Activated T-helper 17 cell treated with anti-CD3 and anti-CD28 coated beads, Interleukin-2, amount 50 U/mL, for 72 hours (primary cell): ENCODE measurements at regions not wholly inside any gene's neighbourhood (a gene's known extent, or its start where the extent isn't known, plus 50 kb on each side); places are given as distances from the start of the nearest gene placed in this dataset.

Source experiments
- ATAC-seq: fragments of 150-1000 bp; cut with Tn5 transposase; replicated peaks from 2 replicates; pipeline ENCODE4 v1.10.0; 2021; ENCODE audit warnings: mild to moderate bottlenecking, moderate library complexity
- H3K27ac Mint-ChIP-seq: one replicate; pipeline ENCODE4 v1.8.0; 2022; ENCODE audit warnings: mixed read lengths
- H3K27me3 Mint-ChIP-seq: one replicate; pipeline ENCODE4 v1.8.0; 2022; ENCODE audit warnings: mixed read lengths
- H3K36me3 Mint-ChIP-seq: one replicate; pipeline ENCODE4 v1.8.0; 2022; ENCODE audit warnings: low read depth, mild to moderate bottlenecking, mixed read lengths
- H3K4me1 Mint-ChIP-seq: one replicate; pipeline ENCODE4 v1.8.0; 2022; ENCODE audit warnings: mixed read lengths
- H3K4me3 Mint-ChIP-seq: one replicate; pipeline ENCODE4 v1.8.0; 2022; ENCODE audit warnings: mild to moderate bottlenecking, mixed read lengths
- H3K9me3 Mint-ChIP-seq: one replicate; pipeline ENCODE4 v1.8.0; 2022; ENCODE audit warnings: mixed read lengths

DNA sequence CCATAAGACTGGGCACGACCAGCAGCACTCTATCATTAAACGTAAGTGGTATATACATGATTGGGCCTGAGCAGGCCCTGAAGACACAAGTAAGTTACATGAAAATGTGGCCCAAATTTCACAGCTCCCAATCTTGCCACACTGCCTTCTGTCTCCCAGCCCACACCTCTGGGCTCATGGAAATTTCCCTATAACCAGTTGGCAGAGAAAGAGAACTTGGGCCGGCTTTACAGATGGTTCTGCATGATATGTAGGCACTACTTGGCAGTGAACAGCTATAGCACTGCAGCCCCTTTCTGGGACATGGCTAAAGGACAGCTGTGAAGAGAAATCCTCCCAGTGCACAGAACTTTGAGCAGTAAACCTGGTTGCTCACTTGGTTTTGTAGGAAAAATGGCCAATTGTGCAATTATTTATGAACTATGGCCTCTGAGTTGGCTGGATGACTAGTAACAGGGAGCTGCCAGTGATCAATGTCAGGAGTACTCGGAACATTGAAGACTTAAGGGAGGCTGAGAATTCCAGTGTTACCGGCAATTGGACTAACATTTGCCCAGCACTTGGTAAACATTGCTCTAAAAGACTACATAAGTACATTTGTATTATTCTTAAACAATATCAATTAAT, 1006.6 kb upstream of the LRRN3 start:
- Mint-ChIP-seq H3K9me3 (no peaks in the 10 kb centered on the region), H3K36me3 (no peaks in the 10 kb centered on the region), H3K4me1 (no peaks in the 10 kb centered on the region), H3K27ac (no peak overlapping the region), H3K4me3 (no peak overlapping the region), H3K27me3 (peaks cover 4% of the 10 kb centered on the region)
- ATAC-seq, result no peak

DNA sequence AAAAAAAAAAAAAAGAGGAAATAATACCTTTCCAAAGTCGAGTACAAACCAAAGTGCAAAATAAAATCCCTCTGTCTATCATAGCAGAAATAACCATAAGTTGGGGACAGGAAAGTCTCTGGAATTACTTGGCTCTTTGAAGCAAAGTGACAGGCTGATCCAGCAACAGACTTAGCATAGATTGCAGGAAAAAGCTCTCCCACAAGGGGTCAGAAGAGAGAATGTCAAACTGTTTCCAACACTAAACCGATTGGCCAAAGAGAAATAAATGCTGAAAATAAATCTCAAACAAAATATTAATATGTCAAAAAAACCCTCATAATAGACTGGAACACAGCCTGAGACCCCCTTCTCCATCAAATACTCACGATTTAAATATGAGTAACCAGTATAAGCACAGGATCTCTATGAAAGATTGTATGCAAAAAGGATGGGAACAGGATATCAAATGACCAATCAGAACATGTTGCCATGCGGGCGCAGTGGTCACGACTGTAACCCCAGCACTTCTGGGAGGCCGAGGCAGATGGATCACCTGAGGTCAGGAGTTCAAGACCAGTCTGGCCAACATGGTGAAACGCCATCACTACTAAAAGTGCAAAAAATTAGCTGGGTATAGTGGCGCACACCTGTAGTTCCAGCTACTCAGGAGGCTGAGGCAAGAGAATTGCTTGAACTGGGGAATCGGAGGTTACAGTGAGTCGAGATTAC, 1000.7 kb upstream of the LRRN3 start:
- H3K27me3 Mint-ChIP-seq, result peaks cover 4% of the 10 kb centered on the region
- no peaks in the 10 kb centered on the region for H3K36me3 Mint-ChIP-seq
- H3K9me3 Mint-ChIP-seq, result no peaks in the 10 kb centered on the region
- no peaks in the 10 kb centered on the region for H3K4me1 Mint-ChIP-seq
- no peak overlapping the region for H3K4me3 Mint-ChIP-seq
- ATAC-seq, result no peak
- no peak overlapping the region for H3K27ac Mint-ChIP-seq

DNA sequence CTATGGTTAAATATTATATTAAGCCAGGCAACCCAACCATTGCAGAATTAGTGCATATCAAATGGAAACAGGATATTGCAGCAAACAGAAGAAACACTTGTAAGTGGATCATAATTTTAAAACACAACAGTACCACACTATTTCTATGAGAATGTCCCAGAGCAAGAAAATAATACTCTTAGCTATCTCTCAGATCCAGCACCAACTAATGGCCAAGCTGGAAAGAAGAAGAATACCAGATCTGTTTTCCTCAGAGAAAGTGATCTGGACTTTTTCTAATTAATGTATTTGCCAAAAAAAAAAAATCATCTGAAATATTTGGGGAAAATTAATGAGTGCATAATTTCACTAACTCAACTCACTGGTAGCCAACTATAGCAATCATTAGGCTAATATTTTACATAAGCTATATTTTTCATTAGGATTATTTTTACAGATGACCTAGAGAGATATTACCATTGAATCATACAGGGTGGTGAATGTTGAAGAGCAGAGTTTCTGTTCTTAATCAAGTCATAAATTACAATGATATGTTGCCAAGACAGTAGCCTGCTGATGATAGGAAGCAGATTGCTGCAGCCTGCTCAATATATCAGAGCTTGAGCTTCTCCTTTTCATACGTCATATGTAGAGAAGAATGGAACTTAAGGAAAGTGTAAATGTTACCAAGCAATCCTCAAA, 995.4 kb upstream of the LRRN3 start:
- Mint-ChIP-seq H3K36me3 (no peaks in the 10 kb centered on the region), H3K4me3 (no peak overlapping the region), H3K9me3 (peaks cover 8% of the 10 kb centered on the region), H3K27ac (no peak overlapping the region), H3K27me3 (no peaks in the 10 kb centered on the region), H3K4me1 (no peaks in the 10 kb centered on the region)
- ATAC-seq, result no peak

- Mint-ChIP-seq H3K4me1 (no peaks in the 10 kb centered on the region), H3K4me3 (no peak overlapping the region), H3K27ac (no peak overlapping the region), H3K36me3 (no peaks in the 10 kb centered on the region), H3K9me3 (no peaks in the 10 kb centered on the region), H3K27me3 (no peaks in the 10 kb centered on the region)
- ATAC-seq, result no peak
Measured at GRCh38 chr7:110104243-110104642, 986.7 kb upstream of the LRRN3 start.

DNA sequence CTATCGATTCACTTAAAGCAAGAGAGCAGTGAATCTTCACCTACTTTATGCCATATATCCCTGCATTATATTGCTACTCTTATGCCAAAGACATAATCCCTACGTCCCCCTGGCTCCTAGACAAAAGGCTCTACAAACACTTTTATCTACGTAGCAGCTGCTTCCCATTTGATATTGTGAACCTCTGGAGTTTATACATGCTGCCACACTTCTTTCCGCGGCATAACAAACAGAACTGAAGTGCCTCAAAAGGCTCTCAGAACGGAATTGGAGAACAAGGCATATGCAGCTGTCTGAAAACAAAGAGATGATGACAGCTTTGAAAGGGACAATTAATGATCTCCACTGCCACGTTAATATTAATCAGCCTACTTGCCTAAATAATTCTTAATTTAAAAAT, 985.6 kb upstream of the LRRN3 start:
- no peaks in the 10 kb centered on the region for H3K36me3 Mint-ChIP-seq
- no peak overlapping the region for H3K27ac Mint-ChIP-seq
- no peak for ATAC-seq
- H3K4me1 Mint-ChIP-seq, result no peaks in the 10 kb centered on the region
- H3K9me3 Mint-ChIP-seq, result no peaks in the 10 kb centered on the region
- H3K27me3 Mint-ChIP-seq, result no peaks in the 10 kb centered on the region
- no peak overlapping the region for H3K4me3 Mint-ChIP-seq

- Mint-ChIP-seq H3K9me3 (no peaks in the 10 kb centered on the region), H3K27ac (no peak overlapping the region), H3K36me3 (no peaks in the 10 kb centered on the region), H3K4me3 (no peak overlapping the region), H3K4me1 (no peaks in the 10 kb centered on the region), H3K27me3 (no peaks in the 10 kb centered on the region)
- no peak for ATAC-seq
Measured at GRCh38 chr7:110105840-110106239, 985.1 kb upstream of the LRRN3 start.

- no peaks in the 10 kb centered on the region for H3K4me1 Mint-ChIP-seq
- H3K27ac Mint-ChIP-seq, result no peak overlapping the region
- ATAC-seq, result no peak
Measured at GRCh38 chr7:110119883-110120581, 970.9 kb upstream of the LRRN3 start.

DNA sequence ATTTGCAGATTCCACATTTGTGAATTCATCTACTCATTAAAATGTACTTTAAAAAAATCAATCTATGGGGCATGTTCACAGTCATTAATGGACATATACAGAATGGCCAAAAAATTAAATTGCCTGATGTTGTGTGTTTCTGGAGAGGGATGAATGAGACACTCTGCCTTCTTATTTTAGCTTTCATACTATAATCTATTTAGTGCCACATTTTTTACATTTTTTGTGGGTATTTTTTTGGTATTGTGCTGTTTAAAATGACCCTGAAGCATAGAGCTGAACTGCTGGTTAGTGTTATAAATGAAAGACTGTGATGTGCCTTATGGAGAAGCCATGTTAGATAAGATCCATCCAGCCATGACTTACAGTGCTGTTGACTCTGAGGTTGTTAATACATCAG, 961.8 kb upstream of the LRRN3 start:
- no peaks in the 10 kb centered on the region for H3K9me3 Mint-ChIP-seq
- H3K4me3 Mint-ChIP-seq, result no peak overlapping the region
- no peak for ATAC-seq
- no peak overlapping the region for H3K27ac Mint-ChIP-seq
- no peaks in the 10 kb centered on the region for H3K36me3 Mint-ChIP-seq
- H3K27me3 Mint-ChIP-seq, result no peaks in the 10 kb centered on the region
- no peaks in the 10 kb centered on the region for H3K4me1 Mint-ChIP-seq

More at GRCh38 chr7:110119883-110120581, 970.9 kb upstream of the LRRN3 start:
- Mint-ChIP-seq H3K36me3 (no peaks in the 10 kb centered on the region), H3K4me3 (no peak overlapping the region), H3K27me3 (peaks cover 2% of the 10 kb centered on the region), H3K9me3 (peaks cover 18% of the 10 kb centered on the region)

- H3K4me1 Mint-ChIP-seq, result no peaks in the 10 kb centered on the region
- no peaks in the 10 kb centered on the region for H3K36me3 Mint-ChIP-seq
- H3K4me3 Mint-ChIP-seq, result no peak overlapping the region
- no peak for ATAC-seq
- no peaks in the 10 kb centered on the region for H3K27me3 Mint-ChIP-seq
- no peak overlapping the region for H3K27ac Mint-ChIP-seq
- H3K9me3 Mint-ChIP-seq, result no peaks in the 10 kb centered on the region
Measured at GRCh38 chr7:110130669-110131068, 960.3 kb upstream of the LRRN3 start.

GRCh38 chr7:110131344-110131743, 959.6 kb upstream of the LRRN3 start:
- no peaks in the 10 kb centered on the region for H3K9me3 Mint-ChIP-seq
- H3K27me3 Mint-ChIP-seq, result no peaks in the 10 kb centered on the region
- no peak overlapping the region for H3K4me3 Mint-ChIP-seq
- no peak overlapping the region for H3K27ac Mint-ChIP-seq
- no peaks in the 10 kb centered on the region for H3K4me1 Mint-ChIP-seq
- no peaks in the 10 kb centered on the region for H3K36me3 Mint-ChIP-seq
- no peak for ATAC-seq

- H3K27me3 Mint-ChIP-seq, result no peaks in the 10 kb centered on the region
- no peaks in the 10 kb centered on the region for H3K9me3 Mint-ChIP-seq
- no peak overlapping the region for H3K4me3 Mint-ChIP-seq
- ATAC-seq, result no peak
- H3K27ac Mint-ChIP-seq, result no peak overlapping the region
- H3K4me1 Mint-ChIP-seq, result no peaks in the 10 kb centered on the region
- H3K36me3 Mint-ChIP-seq, result no peaks in the 10 kb centered on the region
Measured at GRCh38 chr7:110139056-110139455, 951.9 kb upstream of the LRRN3 start.

GRCh38 chr7:110142939-110143526, 947.9 kb upstream of the LRRN3 start:
- no peak overlapping the region for H3K4me3 Mint-ChIP-seq
- H3K27me3 Mint-ChIP-seq, result no peaks in the 10 kb centered on the region
- H3K36me3 Mint-ChIP-seq, result no peaks in the 10 kb centered on the region
- H3K4me1 Mint-ChIP-seq, result no peaks in the 10 kb centered on the region
- no peak for ATAC-seq
- no peaks in the 10 kb centered on the region for H3K9me3 Mint-ChIP-seq
- no peak overlapping the region for H3K27ac Mint-ChIP-seq

DNA sequence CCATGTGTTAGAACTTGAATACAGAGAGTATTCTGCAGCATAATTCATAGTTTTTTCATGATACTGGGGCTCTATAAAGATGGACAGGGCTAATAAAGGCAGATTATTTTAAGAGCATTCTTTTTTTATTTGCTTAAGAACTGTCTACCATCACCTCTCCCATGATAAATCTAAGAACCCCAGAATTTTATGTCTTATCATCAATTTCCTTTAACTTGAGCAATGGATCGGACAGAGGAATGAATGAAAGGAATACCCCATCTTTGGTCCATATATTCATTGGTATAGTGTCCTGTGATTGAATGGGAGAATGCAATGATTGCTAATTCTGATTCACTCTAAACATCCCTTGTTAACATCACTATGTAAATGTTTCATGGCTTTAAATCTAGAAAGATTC, 946.3 kb upstream of the LRRN3 start:
- no peak for ATAC-seq
- Mint-ChIP-seq H3K27me3 (no peaks in the 10 kb centered on the region), H3K36me3 (no peaks in the 10 kb centered on the region)

DNA sequence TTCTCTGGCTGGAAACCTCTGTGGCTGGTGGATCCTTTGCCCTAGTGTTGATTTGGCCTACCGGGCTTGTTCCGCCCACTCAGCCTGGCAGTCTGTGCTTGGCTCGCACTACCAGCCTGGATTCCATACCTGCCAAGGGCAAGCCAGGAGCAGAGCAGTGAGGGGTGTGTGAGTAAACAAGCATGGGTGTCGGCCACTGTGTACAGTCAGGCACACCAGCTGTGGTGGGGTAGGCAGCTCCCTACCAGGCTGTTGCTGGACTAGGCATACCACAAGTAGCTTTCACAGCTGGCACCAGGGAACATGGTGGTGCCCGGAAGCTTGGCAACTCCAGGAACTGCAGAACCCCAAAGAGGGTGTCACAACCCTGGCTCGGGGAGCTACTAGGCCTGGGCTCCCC, 942.9 kb upstream of the LRRN3 start:
- no peak for ATAC-seq
- Mint-ChIP-seq H3K4me3 (no peak overlapping the region), H3K4me1 (no peaks in the 10 kb centered on the region), H3K27me3 (no peaks in the 10 kb centered on the region), H3K27ac (no peak overlapping the region), H3K36me3 (no peaks in the 10 kb centered on the region), H3K9me3 (no peaks in the 10 kb centered on the region)

More for the DNA sequence above, 946.3 kb upstream of the LRRN3 start:
- H3K27ac Mint-ChIP-seq, result no peak overlapping the region
- H3K9me3 Mint-ChIP-seq, result no peaks in the 10 kb centered on the region
- H3K4me1 Mint-ChIP-seq, result no peaks in the 10 kb centered on the region
- H3K4me3 Mint-ChIP-seq, result no peak overlapping the region
